ENCODE measurements at regions not wholly inside any gene's neighbourhood (a gene's known extent, or its start where the extent isn't known, plus 50 kb on each side); places are given as distances from the start of the nearest gene placed in this dataset.

GRCh38 chr12:59252731-59253130, 332.4 kb upstream of the LRIG3 start:
- H3K27ac ChIP-seq (ENCODE audit: poor library complexity, severe bottlenecking) = no peak overlapping the region
- no peak for ATAC-seq (ENCODE audit: low read depth)
- DNase-seq (ENCODE audit: low spot score) = no peak
- no peaks in the 10 kb centered on the region for H3K36me3 ChIP-seq (ENCODE audit: low read depth)
- no peak for TF ChIP-seq CTCF (IDR thresholded peaks at IDR 0.05; ENCODE audit: poor library complexity, severe bottlenecking)
- no peaks in the 10 kb centered on the region for H3K9me3 ChIP-seq (ENCODE audit: severe bottlenecking)
- no peaks in the 10 kb centered on the region for H3K4me1 ChIP-seq (ENCODE audit: insufficient read depth, poor library complexity, severe bottlenecking)
- no peak overlapping the region for H3K4me3 ChIP-seq (ENCODE audit: severe bottlenecking)
- no peaks in the 10 kb centered on the region for H3K27me3 ChIP-seq (ENCODE audit: insufficient read depth, poor library complexity, severe bottlenecking)

GRCh38 chr12:59250766-59251165, 330.5 kb upstream of the LRIG3 start:
- Histone ChIP-seq H3K4me3 (ENCODE audit: severe bottlenecking) (no peak overlapping the region), H3K27me3 (ENCODE audit: insufficient read depth, poor library complexity, severe bottlenecking) (no peaks in the 10 kb centered on the region), H3K4me1 (ENCODE audit: insufficient read depth, poor library complexity, severe bottlenecking) (no peaks in the 10 kb centered on the region), H3K9me3 (ENCODE audit: severe bottlenecking) (no peaks in the 10 kb centered on the region), H3K36me3 (ENCODE audit: low read depth) (no peaks in the 10 kb centered on the region), H3K27ac (ENCODE audit: poor library complexity, severe bottlenecking) (no peak overlapping the region)
- DNase-seq (ENCODE audit: low spot score) (no peak), ATAC-seq (ENCODE audit: low read depth) (no peak)
- no peak for TF ChIP-seq CTCF (IDR thresholded peaks at IDR 0.05; ENCODE audit: poor library complexity, severe bottlenecking)

GRCh38 chr12:59240048-59240447, 319.7 kb upstream of the LRIG3 start:
- no peak overlapping the region for H3K4me3 ChIP-seq (ENCODE audit: severe bottlenecking)
- no peak overlapping the region for H3K27ac ChIP-seq (ENCODE audit: poor library complexity, severe bottlenecking)
- H3K27me3 ChIP-seq (ENCODE audit: insufficient read depth, poor library complexity, severe bottlenecking) = peaks cover 6% of the 10 kb centered on the region
- DNase-seq (ENCODE audit: low spot score) = no peak
- TF ChIP-seq CTCF (IDR thresholded peaks at IDR 0.05; ENCODE audit: poor library complexity, severe bottlenecking) = no peak
- ATAC-seq (ENCODE audit: low read depth) = no peak
- no peaks in the 10 kb centered on the region for H3K4me1 ChIP-seq (ENCODE audit: insufficient read depth, poor library complexity, severe bottlenecking)
- no peaks in the 10 kb centered on the region for H3K36me3 ChIP-seq (ENCODE audit: low read depth)
- H3K9me3 ChIP-seq (ENCODE audit: severe bottlenecking) = no peaks in the 10 kb centered on the region

- DNase-seq (ENCODE audit: low spot score) (no peak), ATAC-seq (ENCODE audit: low read depth) (no peak)
- H3K4me1 ChIP-seq (ENCODE audit: insufficient read depth, poor library complexity, severe bottlenecking) = no peaks in the 10 kb centered on the region
- peaks cover 11% of the 10 kb centered on the region for H3K27me3 ChIP-seq (ENCODE audit: insufficient read depth, poor library complexity, severe bottlenecking)
- no peaks in the 10 kb centered on the region for H3K9me3 ChIP-seq (ENCODE audit: severe bottlenecking)
- no peak overlapping the region for H3K27ac ChIP-seq (ENCODE audit: poor library complexity, severe bottlenecking)
- TF ChIP-seq CTCF (IDR thresholded peaks at IDR 0.05; ENCODE audit: poor library complexity, severe bottlenecking) = no peak
- no peaks in the 10 kb centered on the region for H3K36me3 ChIP-seq (ENCODE audit: low read depth)
- H3K4me3 ChIP-seq (ENCODE audit: severe bottlenecking) = no peak overlapping the region
These were observed 314.1 kb upstream of the LRIG3 start for GRCh38 chr12:59234391-59234790.

- peaks cover 5% of the 10 kb centered on the region for H3K27me3 ChIP-seq (ENCODE audit: insufficient read depth, poor library complexity, severe bottlenecking)
- DNase-seq (ENCODE audit: low spot score) (no peak), ATAC-seq (ENCODE audit: low read depth) (no peak)
- H3K4me1 ChIP-seq (ENCODE audit: insufficient read depth, poor library complexity, severe bottlenecking) = no peaks in the 10 kb centered on the region
- H3K9me3 ChIP-seq (ENCODE audit: severe bottlenecking) = no peaks in the 10 kb centered on the region
- no peak for TF ChIP-seq CTCF (IDR thresholded peaks at IDR 0.05; ENCODE audit: poor library complexity, severe bottlenecking)
- no peaks in the 10 kb centered on the region for H3K36me3 ChIP-seq (ENCODE audit: low read depth)
- H3K4me3 ChIP-seq (ENCODE audit: severe bottlenecking) = no peak overlapping the region
- H3K27ac ChIP-seq (ENCODE audit: poor library complexity, severe bottlenecking) = no peak overlapping the region
These were observed 310.0 kb upstream of the LRIG3 start for GRCh38 chr12:59230334-59230733.
